ENCODE measurements at regions not wholly inside any gene's neighbourhood (a gene's known extent, or its start where the extent isn't known, plus 50 kb on each side); places are given as distances from the start of the nearest gene placed in this dataset.
A peak's percentile ranks its signal among the peaks of the same experiment; 100 is the strongest.

DNA sequence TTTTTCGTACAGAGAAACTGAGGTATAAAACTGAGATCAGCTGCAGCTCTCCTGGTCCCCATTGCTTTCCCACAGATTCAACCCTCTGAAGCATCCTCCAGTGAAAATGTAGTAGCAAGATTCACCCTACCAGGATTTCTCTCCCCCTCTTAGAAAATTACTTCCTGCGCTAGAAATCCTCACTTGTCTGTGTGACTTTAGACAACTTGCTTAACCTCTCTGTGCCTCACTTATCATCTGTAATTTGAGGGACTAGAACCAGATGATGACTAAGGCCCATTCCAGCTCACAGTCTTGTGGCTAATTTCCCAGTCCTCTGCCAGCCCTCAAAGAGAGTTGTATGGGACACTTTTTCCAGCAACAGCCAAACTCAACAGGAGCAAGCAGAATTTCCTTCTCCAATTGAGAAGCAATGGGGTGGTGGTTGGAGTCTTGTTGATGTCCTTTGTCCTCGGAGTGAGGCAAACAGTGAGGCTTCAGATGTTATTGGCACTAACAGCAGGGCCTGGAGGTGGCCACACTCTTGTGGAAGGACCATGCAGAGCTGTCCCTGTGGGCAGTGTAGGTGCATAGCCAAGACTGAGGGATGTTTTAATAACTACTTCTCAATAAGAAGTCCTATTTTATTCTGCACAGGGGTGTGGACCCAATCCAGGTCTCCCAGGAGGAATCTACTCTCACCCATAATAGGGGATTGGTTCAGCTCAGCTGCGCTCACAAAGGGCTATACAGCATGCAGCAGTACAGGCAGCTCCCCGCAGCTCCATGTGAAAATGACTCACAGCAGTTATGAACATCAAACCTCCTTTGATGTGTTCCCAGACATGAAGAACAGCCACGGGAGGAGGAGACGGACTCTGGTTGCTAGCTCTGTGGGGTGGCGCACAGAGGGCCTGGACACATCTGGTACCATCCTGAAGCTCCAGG is 200.1 kb downstream of the DAD1 start:
- intact Hi-C loops (cut with DNase I), result loop anchor here (5.0 kb wide), 1 partner anchor 268 kb away; no protein-coding TSS in a partner anchor
- Histone ChIP-seq H3K4me3 (no peak overlapping the region), H3K36me3 (no peaks in the 10 kb centered on the region), H3K9me3 (no peaks in the 10 kb centered on the region), H3K27ac (no peak overlapping the region), H3K4me1 (no peaks in the 10 kb centered on the region), H3K27me3 (no peaks in the 10 kb centered on the region)
- no peak for TF ChIP-seq POLR2A (IDR thresholded peaks at IDR 0.05)
- TF ChIP-seq, protein P1, sequence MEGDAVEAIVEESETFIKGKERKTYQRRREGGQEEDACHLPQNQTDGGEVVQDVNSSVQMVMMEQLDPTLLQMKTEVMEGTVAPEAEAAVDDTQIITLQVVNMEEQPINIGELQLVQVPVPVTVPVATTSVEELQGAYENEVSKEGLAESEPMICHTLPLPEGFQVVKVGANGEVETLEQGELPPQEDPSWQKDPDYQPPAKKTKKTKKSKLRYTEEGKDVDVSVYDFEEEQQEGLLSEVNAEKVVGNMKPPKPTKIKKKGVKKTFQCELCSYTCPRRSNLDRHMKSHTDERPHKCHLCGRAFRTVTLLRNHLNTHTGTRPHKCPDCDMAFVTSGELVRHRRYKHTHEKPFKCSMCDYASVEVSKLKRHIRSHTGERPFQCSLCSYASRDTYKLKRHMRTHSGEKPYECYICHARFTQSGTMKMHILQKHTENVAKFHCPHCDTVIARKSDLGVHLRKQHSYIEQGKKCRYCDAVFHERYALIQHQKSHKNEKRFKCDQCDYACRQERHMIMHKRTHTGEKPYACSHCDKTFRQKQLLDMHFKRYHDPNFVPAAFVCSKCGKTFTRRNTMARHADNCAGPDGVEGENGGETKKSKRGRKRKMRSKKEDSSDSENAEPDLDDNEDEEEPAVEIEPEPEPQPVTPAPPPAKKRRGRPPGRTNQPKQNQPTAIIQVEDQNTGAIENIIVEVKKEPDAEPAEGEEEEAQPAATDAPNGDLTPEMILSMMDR (IDR thresholded peaks at IDR 0.05), result no peak
- no peak for TF ChIP-seq POLR2AphosphoS5 (IDR thresholded peaks at IDR 0.05; ENCODE audit: insufficient read depth in 1 of 2, low read depth in 1 of 2)
- peak in 1 of 2 donors; percentile 84 for DNase-seq (ENCODE audit: extremely low spot score in 2 of 2)

DNA sequence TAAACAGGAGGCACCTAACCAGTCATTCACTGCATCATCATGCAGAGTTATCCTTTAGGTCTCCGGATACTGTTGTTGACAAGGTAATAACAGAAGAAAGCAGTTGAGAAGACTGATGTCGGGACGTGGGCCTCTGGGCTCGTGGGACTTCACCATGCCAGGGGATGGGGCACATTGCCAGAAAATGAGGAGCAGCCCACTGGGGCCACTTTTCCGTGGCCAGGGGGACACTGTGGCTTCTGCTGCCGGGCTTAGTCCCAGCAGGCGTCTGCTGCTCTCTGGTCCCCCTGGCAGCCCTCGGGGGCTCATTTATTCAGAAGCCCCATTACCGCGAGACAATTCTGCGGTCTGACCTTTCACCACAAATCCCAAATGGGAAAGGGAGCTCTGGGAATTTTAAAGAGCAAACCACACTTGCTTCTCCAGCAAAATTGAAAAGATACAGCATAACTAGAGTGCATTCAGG is 201.2 kb downstream of the DAD1 start:
- no peaks in the 10 kb centered on the region for H3K27me3 ChIP-seq
- intact Hi-C loops (cut with DNase I), result loop anchor here (5.0 kb wide), 1 partner anchor 269 kb away; no protein-coding TSS in a partner anchor
- H3K4me3 ChIP-seq, result no peak overlapping the region
- no peak overlapping the region for H3K27ac ChIP-seq
- TF ChIP-seq POLR2A (IDR thresholded peaks at IDR 0.05) (no peak), POLR2AphosphoS5 (IDR thresholded peaks at IDR 0.05; ENCODE audit: insufficient read depth in 1 of 2, low read depth in 1 of 2) (no peak)
- TF ChIP-seq, protein P1 (IDR thresholded peaks at IDR 0.05), result no peak
- peak in 1 of 2 donors; percentile 75 for DNase-seq (ENCODE audit: extremely low spot score in 2 of 2)
- no peaks in the 10 kb centered on the region for H3K9me3 ChIP-seq
- H3K36me3 ChIP-seq, result no peaks in the 10 kb centered on the region
- H3K4me1 ChIP-seq, result no peaks in the 10 kb centered on the region

DNA sequence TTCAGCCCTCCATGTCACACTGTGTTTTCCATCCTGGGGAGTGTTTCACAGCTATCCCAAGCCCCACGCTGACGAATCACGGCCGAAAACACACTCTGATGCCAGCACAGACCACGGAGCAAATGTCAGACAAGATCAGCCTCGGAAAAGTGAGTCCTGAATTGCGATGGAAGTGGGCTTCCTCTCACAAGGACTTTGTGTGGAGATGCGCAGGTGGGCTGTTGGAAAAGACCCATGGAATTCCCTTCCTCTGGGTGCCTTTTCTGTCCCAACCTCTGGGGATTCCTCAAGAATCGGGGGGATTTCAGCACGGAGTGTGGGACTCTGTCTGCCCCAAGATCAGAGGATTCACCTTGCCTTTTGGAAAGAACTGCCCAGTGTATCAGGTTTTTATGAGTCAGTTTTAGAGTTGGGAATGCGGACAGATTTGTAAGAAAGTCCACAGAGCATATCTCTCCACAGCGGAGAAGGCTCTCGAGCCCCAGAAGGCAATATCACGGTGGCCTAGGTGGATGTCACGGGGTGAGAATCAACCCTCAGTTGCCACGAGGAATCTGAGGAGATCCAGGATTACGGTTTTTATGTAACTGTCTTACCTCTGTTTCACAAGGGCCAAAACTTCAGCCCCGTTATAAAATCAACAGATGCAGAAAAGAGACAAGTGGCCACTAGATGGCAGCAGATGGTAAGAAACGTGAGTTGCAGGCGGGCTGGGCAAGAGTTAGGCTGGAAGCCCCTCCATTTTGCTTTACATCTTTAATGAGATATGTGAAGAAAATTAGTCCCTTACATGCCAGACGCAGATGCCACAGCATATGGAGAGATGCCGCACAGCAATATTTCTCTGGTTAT is 201.9 kb downstream of the DAD1 start:
- H3K36me3 ChIP-seq, result no peaks in the 10 kb centered on the region
- no peaks in the 10 kb centered on the region for H3K9me3 ChIP-seq
- no peak overlapping the region for H3K27ac ChIP-seq
- peak in 1 of 2 donors; percentile 69 for DNase-seq (ENCODE audit: extremely low spot score in 2 of 2)
- H3K4me1 ChIP-seq, result no peaks in the 10 kb centered on the region
- H3K4me3 ChIP-seq, result no peak overlapping the region
- no peaks in the 10 kb centered on the region for H3K27me3 ChIP-seq
- intact Hi-C loops (cut with DNase I), result loop anchor here (5.0 kb wide), 1 partner anchor 270 kb away; no protein-coding TSS in a partner anchor
- TF ChIP-seq, protein P1 (IDR thresholded peaks at IDR 0.05), result peak; percentile 54 to 87 (median 71)
- TF ChIP-seq POLR2AphosphoS5 (IDR thresholded peaks at IDR 0.05; ENCODE audit: insufficient read depth in 1 of 2, low read depth in 1 of 2), result no peak

DNA sequence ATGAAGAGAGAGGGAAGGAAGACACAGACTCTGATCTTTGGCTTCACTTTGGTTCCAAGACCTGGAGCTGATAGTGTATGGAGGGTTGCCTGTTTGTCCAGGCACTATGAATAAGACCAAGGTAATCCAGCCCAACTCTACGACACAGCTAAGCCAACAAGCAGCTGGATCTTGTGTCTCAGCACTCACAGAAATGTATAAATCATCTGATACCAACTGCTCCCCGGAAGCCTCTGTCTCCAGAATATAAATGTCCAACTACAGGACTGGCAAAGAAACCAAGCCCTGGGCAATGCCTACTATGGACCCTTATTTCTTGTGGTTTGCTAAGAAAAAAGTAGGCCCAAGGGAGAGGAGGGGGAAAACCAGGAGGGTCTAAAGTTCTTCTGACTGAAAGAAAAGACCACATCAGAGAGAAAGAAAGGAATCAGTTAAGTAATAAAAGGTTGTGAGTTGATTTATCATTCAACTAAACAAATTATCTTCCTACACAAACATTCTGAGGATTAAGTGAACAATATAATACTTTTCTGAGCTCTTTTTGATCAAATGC is 204.0 kb downstream of the DAD1 start:
- intact Hi-C loops (cut with DNase I), result loop anchor here (5.0 kb wide), 1 partner anchor 272 kb away; no protein-coding TSS in a partner anchor
- TF ChIP-seq POLR2AphosphoS5 (IDR thresholded peaks at IDR 0.05; ENCODE audit: insufficient read depth in 1 of 2, low read depth in 1 of 2) (no peak), POLR2A (IDR thresholded peaks at IDR 0.05) (no peak)
- TF ChIP-seq, protein P1 (IDR thresholded peaks at IDR 0.05), result no peak
- H3K36me3 ChIP-seq, result no peaks in the 10 kb centered on the region
- no peak overlapping the region for H3K4me3 ChIP-seq
- no peaks in the 10 kb centered on the region for H3K4me1 ChIP-seq
- DNase-seq (ENCODE audit: extremely low spot score in 2 of 2), result peak in 1 of 2 donors; percentile 69
- H3K9me3 ChIP-seq, result no peaks in the 10 kb centered on the region
- H3K27ac ChIP-seq, result no peak overlapping the region
- no peaks in the 10 kb centered on the region for H3K27me3 ChIP-seq

Data from vagina (tissue), 2 donors.